ENCODE measurements at regions not wholly inside any gene's neighbourhood (a gene's known extent, or its start where the extent isn't known, plus 50 kb on each side); places are given as distances from the start of the nearest gene placed in this dataset.

GRCh38 chr3:72227486-72228070, 442.6 kb upstream of the PROK2 start:
- peaks cover 0 to 13% (median 3%) of the 10 kb centered on the region in 4 donors for H3K9me3 ChIP-seq (ENCODE audit: control insufficient read depth in 4 of 4, insufficient read depth in 3 of 4, low read length in 3 of 4)
- no peak overlapping the region for H3K9ac ChIP-seq (ENCODE audit: insufficient read depth in 1 of 2, low read length in 2 of 2)
- peaks cover 0 to 21% (median under 1%) of the 10 kb centered on the region in 5 donors for H3K4me1 ChIP-seq (ENCODE audit: control insufficient read depth in 5 of 5, insufficient read depth in 5 of 5, low read length in 5 of 5)
- WGBS, 2 donors: 64 to 73% methylated on average over 5 of the region's 5 CpGs
- ATAC-seq (ENCODE audit: insufficient read depth, low FRiP score): no peak
- H3K4me3 ChIP-seq: no peak overlapping the region
- H3K36me3 ChIP-seq (ENCODE audit: control insufficient read depth in 4 of 4, insufficient read depth in 4 of 4, low read length in 4 of 4): no peaks in the 10 kb centered on the region
- H3K27me3 ChIP-seq (ENCODE audit: control insufficient read depth in 3 of 3, insufficient read depth in 3 of 3, low read length in 2 of 3): peaks cover 0 to 13% (median 5%) of the 10 kb centered on the region in 3 donors
- DNase-seq: no peak
- TF ChIP-seq CTCF (IDR thresholded peaks at IDR 0.05; ENCODE audit: control extremely low read depth, extremely low read depth): no peak
- H3K27ac ChIP-seq (ENCODE audit: low read depth in 1 of 2, low read length in 1 of 2): no peak overlapping the region

GRCh38 chr3:72224804-72225509, 440.0 kb upstream of the PROK2 start:
- no peak for ATAC-seq (ENCODE audit: insufficient read depth, low FRiP score)
- DNase-seq: no peak
- peaks cover 0 to 13% (median 3%) of the 10 kb centered on the region in 4 donors for H3K9me3 ChIP-seq (ENCODE audit: control insufficient read depth in 4 of 4, insufficient read depth in 3 of 4, low read length in 3 of 4)
- 92 to 99% methylated on average over 2 of the region's 2 CpGs for WGBS, 2 donors
- H3K36me3 ChIP-seq (ENCODE audit: control insufficient read depth in 4 of 4, insufficient read depth in 4 of 4, low read length in 4 of 4): no peaks in the 10 kb centered on the region
- no peak overlapping the region for H3K9ac ChIP-seq (ENCODE audit: insufficient read depth in 1 of 2, low read length in 2 of 2)
- peaks cover 0 to 14% (median 3%) of the 10 kb centered on the region in 5 donors for H3K4me1 ChIP-seq (ENCODE audit: control insufficient read depth in 5 of 5, insufficient read depth in 5 of 5, low read length in 5 of 5)
- peaks cover 0 to 21% (median 5%) of the 10 kb centered on the region in 3 donors for H3K27me3 ChIP-seq (ENCODE audit: control insufficient read depth in 3 of 3, insufficient read depth in 3 of 3, low read length in 2 of 3)
- no peak for TF ChIP-seq CTCF (IDR thresholded peaks at IDR 0.05; ENCODE audit: control extremely low read depth, extremely low read depth)
- no peak overlapping the region for H3K4me3 ChIP-seq
- no peak overlapping the region for H3K27ac ChIP-seq (ENCODE audit: low read depth in 1 of 2, low read length in 1 of 2)

- Histone ChIP-seq H3K9ac (ENCODE audit: insufficient read depth in 1 of 2, low read length in 2 of 2) (no peak overlapping the region), H3K4me1 (ENCODE audit: control insufficient read depth in 5 of 5, insufficient read depth in 5 of 5, low read length in 5 of 5) (peaks cover 0 to 14% (median 3%) of the 10 kb centered on the region in 5 donors), H3K9me3 (ENCODE audit: control insufficient read depth in 4 of 4, insufficient read depth in 3 of 4, low read length in 3 of 4) (peaks cover 0 to 13% (median 3%) of the 10 kb centered on the region in 4 donors), H3K27me3 (ENCODE audit: control insufficient read depth in 3 of 3, insufficient read depth in 3 of 3, low read length in 2 of 3) (peaks cover 0 to 23% (median 3%) of the 10 kb centered on the region in 3 donors), H3K27ac (ENCODE audit: low read depth in 1 of 2, low read length in 1 of 2) (no peak overlapping the region), H3K4me3 (no peak overlapping the region), H3K36me3 (ENCODE audit: control insufficient read depth in 4 of 4, insufficient read depth in 4 of 4, low read length in 4 of 4) (no peaks in the 10 kb centered on the region)
- DNase-seq (no peak), ATAC-seq (ENCODE audit: insufficient read depth, low FRiP score) (no peak)
- no peak for TF ChIP-seq CTCF (IDR thresholded peaks at IDR 0.05; ENCODE audit: control extremely low read depth, extremely low read depth)
- WGBS, 2 donors: 67 to 97% methylated on average over 2 of the region's 2 CpGs
Measured at GRCh38 chr3:72223628-72224027, 438.7 kb upstream of the PROK2 start.
